ENCODE measurements at regions not wholly inside any gene's neighbourhood (a gene's known extent, or its start where the extent isn't known, plus 50 kb on each side); places are given as distances from the start of the nearest gene placed in this dataset.

- no peak for DNase-seq (ENCODE audit: low read depth)
- TF ChIP-seq CTCF (conservative IDR thresholded peaks at IDR 0.05; ENCODE audit: low read length), result no peak
These were observed 289.9 kb downstream of the FAM170A start for GRCh38 chr5:119919279-119919678.

GRCh38 chr5:119926301-119926700 lies 296.9 kb downstream of the FAM170A start:
- no peak overlapping the region for H3K4me3 ChIP-seq (ENCODE audit: low read length)
- no peak for TF ChIP-seq CTCF (conservative IDR thresholded peaks at IDR 0.05; ENCODE audit: low read length)
- no peak for DNase-seq (ENCODE audit: low read depth)

More at GRCh38 chr5:119919279-119919678, 289.9 kb downstream of the FAM170A start:
- no peak overlapping the region for H3K4me3 ChIP-seq (ENCODE audit: low read length)

GRCh38 chr5:119928974-119929373 lies 299.6 kb downstream of the FAM170A start:
- no peak overlapping the region for H3K4me3 ChIP-seq (ENCODE audit: low read length)
- no peak for TF ChIP-seq CTCF (conservative IDR thresholded peaks at IDR 0.05; ENCODE audit: low read length)
- DNase-seq (ENCODE audit: low read depth), result no peak

GRCh38 chr5:119930490-119930889 lies 301.1 kb downstream of the FAM170A start:
- DNase-seq (ENCODE audit: low read depth), result no peak
- no peak for TF ChIP-seq CTCF (conservative IDR thresholded peaks at IDR 0.05; ENCODE audit: low read length)

GRCh38 chr5:119943148-119943547 lies 313.8 kb downstream of the FAM170A start:
- peak; percentile 44 for TF ChIP-seq CTCF (conservative IDR thresholded peaks at IDR 0.05; ENCODE audit: low read length)
- no peak overlapping the region for H3K4me3 ChIP-seq (ENCODE audit: low read length)
- peak; percentile 43 for DNase-seq (ENCODE audit: low read depth)

More at GRCh38 chr5:119930490-119930889, 301.1 kb downstream of the FAM170A start:
- H3K4me3 ChIP-seq (ENCODE audit: low read length), result no peak overlapping the region

- H3K4me3 ChIP-seq (ENCODE audit: low read length), result no peak overlapping the region
- DNase-seq (ENCODE audit: low read depth), result peak; percentile 51
- no peak for TF ChIP-seq CTCF (conservative IDR thresholded peaks at IDR 0.05; ENCODE audit: low read length)
These were observed 316.3 kb downstream of the FAM170A start for GRCh38 chr5:119945691-119946090.

GRCh38 chr5:119948162-119948561 lies 318.8 kb downstream of the FAM170A start:
- DNase-seq (ENCODE audit: low read depth), result no peak
- TF ChIP-seq CTCF (conservative IDR thresholded peaks at IDR 0.05; ENCODE audit: low read length), result no peak
- no peak overlapping the region for H3K4me3 ChIP-seq (ENCODE audit: low read length)

Measured in AG10803 (cell line).